Panc1 (cell line): ENCODE measurements at regions not wholly inside any gene's neighbourhood (a gene's known extent, or its start where the extent isn't known, plus 50 kb on each side); places are given as distances from the start of the nearest gene placed in this dataset.

Experiments
- ATAC-seq: fragments of 200-7000 bp; cut with Tn5 transposase; 2 replicates; pipeline ENCODE4 v1.9.1; 2020; ENCODE audit warnings: mild to moderate bottlenecking, moderate library complexity
- BruUV-seq: library from RNA; stranded (reverse); fragments of 400-500 nt; replicated peaks from 2 replicates; lab custom pipeline; 2021; lab: Mats Ljungman, UMichigan
- CTCF ChIA-PET: fragments of 300-600 bp; sonication (Branson Sonifier 250); formaldehyde crosslinking; loops from one replicate; lab custom pipeline; 2022; ENCODE audit warnings: antibody characterized with exemption; lab: Charles Lee
- POLR2A ChIA-PET: fragments of 300-600 bp; sonication (Branson Sonifier 250); formaldehyde crosslinking; loops from one replicate; lab custom pipeline; 2022; ENCODE audit warnings: antibody characterized with exemption; lab: Charles Lee
- DNase-seq: peaks from one replicate; pipeline ENCODE4 v3.0.0-alpha.2; 2010; ENCODE audit warnings: low read depth, low spot score
- H3K27ac ChIP-seq: 2 replicates; pipeline ENCODE4 v1.5.1; 2011; ENCODE audit warnings: mild to moderate bottlenecking, low read length, inconsistent platforms
- H3K27me3 ChIP-seq: fragments of 200-500 bp; sonication (Bioruptor generic); 2 replicates; pipeline ENCODE4 v1.6.0; 2014; ENCODE audit warnings: low read length, inconsistent platforms; ENCODE audit not compliant: control insufficient read depth, insufficient read depth
- H3K36me3 ChIP-seq: fragments of 200-500 bp; sonication (Bioruptor generic); 2 replicates; pipeline ENCODE4 v1.5.1; 2014; ENCODE audit warnings: inconsistent platforms, mild to moderate bottlenecking, low read length, moderate library complexity; ENCODE audit not compliant: control insufficient read depth, insufficient read depth
- H3K4me1 ChIP-seq: 2 replicates; pipeline ENCODE4 v1.5.1; 2011; ENCODE audit warnings: inconsistent platforms, mild to moderate bottlenecking, low read length, moderate library complexity; ENCODE audit not compliant: control insufficient read depth, insufficient read depth
- H3K4me3 ChIP-seq, 2 experiments: 2 replicates each; pipeline ENCODE4 v1.5.1; 2011 to 2012; ENCODE audit warnings: low read depth in 2 of 2, low read length in 2 of 2, mild to moderate bottlenecking in 2 of 2, inconsistent platforms in 1 of 2, moderate library complexity in 1 of 2
- H3K9me3 ChIP-seq: fragments of 200-500 bp; sonication (Bioruptor generic); 2 replicates; pipeline ENCODE4 v1.5.1; 2014; ENCODE audit warnings: low read depth, mild to moderate bottlenecking, inconsistent platforms, low read length, moderate library complexity; ENCODE audit not compliant: control insufficient read depth, insufficient read depth
- CTCF ChIP-seq: fragments of 450-650 bp; IDR thresholded peaks from 2 replicates; pipeline ENCODE4 v1.5.1; 2017; ENCODE audit warnings: mild to moderate bottlenecking
- POLR2AphosphoS5 ChIP-seq: IDR thresholded peaks from 2 replicates; pipeline ENCODE4 v1.6.1; 2012; ENCODE audit warnings: mild to moderate bottlenecking, low read depth, low read length, moderate library complexity
- REST ChIP-seq, 2 experiments: IDR thresholded peaks; 2 replicates each; pipeline ENCODE4 v1.6.1; 2011 to 2012; ENCODE audit warnings: low read depth in 2 of 2, control low read depth in 1 of 2, low read length in 1 of 2, mild to moderate bottlenecking in 1 of 2, moderate library complexity in 1 of 2; ENCODE audit not compliant: insufficient read depth in 1 of 2
- SIN3A ChIP-seq: IDR thresholded peaks from 2 replicates; pipeline ENCODE4 v1.6.1; 2012; ENCODE audit warnings: low read depth, mild to moderate bottlenecking, low read length, moderate library complexity, borderline replicate concordance; ENCODE audit not compliant: insufficient read depth
- TCF7L2 ChIP-seq: IDR thresholded peaks from 2 replicates; pipeline ENCODE4 v1.6.1; 2011; ENCODE audit warnings: mild to moderate bottlenecking, low read depth, low read length, inconsistent platforms
- in situ Hi-C: cut with HindIII; loops from 2 replicates; pipeline ENCODE4 v1.10.0; 2016; ENCODE audit warnings: low sequenced_read_pairs, low pct_unique_long_range_greater_than_20kb
- intact Hi-C: fragments of 100-400 bp; cut with micrococcal nuclease; formaldehyde crosslinking; loops from one replicate; pipeline ENCODE4 v1.10.0; 2022; ENCODE audit not compliant: unreplicated experiment

GRCh38 chr10:45071043-45071813 is 70.5 kb downstream of the ZNF22 start:
- Histone ChIP-seq H3K4me3 (no peak overlapping the region), H3K9me3 (no peaks in the 10 kb centered on the region), H3K27me3 (no peaks in the 10 kb centered on the region; the same call in 1 of the 2 replicates), H3K36me3 (no peaks in the 10 kb centered on the region), H3K27ac (no peak overlapping the region), H3K4me1 (no peaks in the 10 kb centered on the region)
- POLR2A ChIA-PET = no interaction called here
- ATAC-seq (no peak; the same call in 1 of the 2 replicates), DNase-seq (no peak)
- intact Hi-C loops (no loop called here), in situ Hi-C loops (no loop called here)
- CTCF ChIA-PET = interaction anchor here (0.7 kb wide), 1 partner anchor 9 kb away, joined by 3 read pairs; no protein-coding TSS in a partner anchor
- no TSS peak for BruUV-seq
- TF ChIP-seq TCF7L2 (no peak), POLR2AphosphoS5 (no peak), REST (IDR thresholded peaks at IDR 0.05; ENCODE audit: insufficient read depth in 1 of 2, low read depth in 2 of 2, low read length in 1 of 2) (no peak), CTCF (no peak), SIN3A (no peak)

- CTCF ChIA-PET = no interaction called here
- H3K36me3 ChIP-seq = no peaks in the 10 kb centered on the region
Measured at GRCh38 chr10:45075216-45075615, 74.5 kb downstream of the ZNF22 start.

More at GRCh38 chr10:45075216-45075615, 74.5 kb downstream of the ZNF22 start:
- POLR2A ChIA-PET = no interaction called here
- no peak for ATAC-seq
- Histone ChIP-seq H3K4me3 (no peak overlapping the region), H3K27me3 (peaks cover 3% of the 10 kb centered on the region; the same call in 1 of the 2 replicates), H3K27ac (no peak overlapping the region), H3K4me1 (no peaks in the 10 kb centered on the region), H3K9me3 (no peaks in the 10 kb centered on the region)
- TF ChIP-seq REST (IDR thresholded peaks at IDR 0.05; ENCODE audit: insufficient read depth in 1 of 2, low read depth in 2 of 2, low read length in 1 of 2) (no peak), SIN3A (no peak), CTCF (no peak), TCF7L2 (no peak), POLR2AphosphoS5 (no peak)
- no peak for DNase-seq
- no TSS peak for BruUV-seq
- intact Hi-C loops (no loop called here), in situ Hi-C loops (no loop called here)
